GM20000 (cell line): ENCODE measurements at regions not wholly inside any gene's neighbourhood (a gene's known extent, or its start where the extent isn't known, plus 50 kb on each side); places are given as distances from the start of the nearest gene placed in this dataset.

ENCODE experiments used
- DNase-seq: peaks from one replicate; pipeline ENCODE4 v3.0.0; 2012; ENCODE audit warnings: low spot score
- CTCF ChIP-seq: IDR thresholded peaks from 2 replicates; pipeline ENCODE4 v1.5.1; 2012; ENCODE audit warnings: mild to moderate bottlenecking, control low read depth; ENCODE audit errors: extremely low read depth, missing control alignments

- no peak for DNase-seq
- no peak for TF ChIP-seq CTCF
These were observed 120.1 kb upstream of the GAS1 start for GRCh38 chr9:87067426-87067825.

DNA sequence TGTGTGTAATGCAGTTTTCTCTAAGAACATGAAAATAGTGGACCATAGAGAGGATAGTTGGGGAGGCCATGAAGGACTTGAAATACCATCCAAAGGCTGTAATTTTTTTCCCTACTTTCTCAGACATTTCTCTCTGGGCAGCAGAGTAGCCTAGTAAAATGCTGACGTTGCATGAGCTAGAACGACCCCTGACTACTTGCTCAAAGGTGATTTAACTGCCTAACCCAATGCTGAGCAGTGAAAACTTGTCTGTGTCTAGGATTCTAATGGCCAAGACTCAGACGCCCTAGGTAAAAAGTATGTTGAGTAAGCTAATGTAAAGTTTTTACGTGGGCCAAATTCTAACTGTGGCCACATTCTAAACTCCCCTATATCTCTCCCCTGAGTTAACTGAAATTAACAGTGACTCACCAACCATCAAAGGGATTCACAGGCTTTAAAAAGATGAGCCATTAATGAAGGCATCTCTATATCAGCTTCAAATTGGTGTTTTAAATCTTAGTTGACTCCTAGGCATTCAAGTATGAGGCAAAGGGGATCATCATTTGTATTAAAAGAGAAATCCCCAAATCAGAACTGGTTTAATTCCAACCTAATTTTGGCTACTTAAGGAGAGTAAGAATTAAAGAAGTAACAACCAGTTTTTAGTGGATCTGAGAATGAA, 121.0 kb upstream of the GAS1 start:
- TF ChIP-seq CTCF: no peak
- DNase-seq: no peak

DNA sequence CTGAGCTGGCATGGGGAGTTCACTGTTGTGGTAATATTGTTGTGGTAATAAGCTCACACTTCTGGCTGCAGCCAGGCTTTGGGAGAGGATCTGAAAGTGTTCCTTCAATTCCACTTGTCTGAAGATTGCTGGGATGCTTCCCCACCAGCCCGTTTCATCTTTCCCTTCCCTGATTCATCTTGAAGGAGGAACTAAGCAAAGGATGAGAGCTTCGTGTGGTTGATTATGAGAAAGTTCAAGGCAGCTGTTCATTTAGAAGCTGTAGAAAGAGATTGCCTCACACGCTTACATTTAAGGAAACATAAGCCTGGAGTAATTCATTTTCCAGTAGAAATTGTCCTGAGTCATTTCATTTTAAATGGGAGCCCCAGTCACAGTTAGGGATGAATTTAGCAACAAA, 122.4 kb upstream of the GAS1 start:
- no peak for TF ChIP-seq CTCF
- DNase-seq: no peak

DNA sequence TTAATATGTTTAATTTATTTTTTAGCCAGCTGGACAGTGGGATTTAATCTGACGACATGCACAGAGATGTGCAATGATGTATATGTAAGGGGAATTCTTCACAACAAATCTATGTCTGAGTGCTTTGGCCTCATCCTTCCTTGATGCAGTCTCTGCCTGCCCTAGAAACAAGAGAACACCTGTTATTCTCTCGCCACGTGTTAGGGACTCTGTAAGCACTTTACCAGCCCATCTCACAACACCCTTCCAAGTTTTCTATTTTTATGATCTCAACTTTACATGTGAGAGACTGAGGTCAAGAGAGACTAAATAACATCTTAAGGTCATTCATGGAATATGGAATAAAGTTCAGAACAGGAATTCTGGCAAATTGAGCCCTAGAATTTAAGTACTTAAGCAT, 123.0 kb upstream of the GAS1 start:
- no peak for DNase-seq
- TF ChIP-seq CTCF: no peak

GRCh38 chr9:87071473-87071872, 124.2 kb upstream of the GAS1 start:
- DNase-seq: no peak
- TF ChIP-seq CTCF: no peak

DNA sequence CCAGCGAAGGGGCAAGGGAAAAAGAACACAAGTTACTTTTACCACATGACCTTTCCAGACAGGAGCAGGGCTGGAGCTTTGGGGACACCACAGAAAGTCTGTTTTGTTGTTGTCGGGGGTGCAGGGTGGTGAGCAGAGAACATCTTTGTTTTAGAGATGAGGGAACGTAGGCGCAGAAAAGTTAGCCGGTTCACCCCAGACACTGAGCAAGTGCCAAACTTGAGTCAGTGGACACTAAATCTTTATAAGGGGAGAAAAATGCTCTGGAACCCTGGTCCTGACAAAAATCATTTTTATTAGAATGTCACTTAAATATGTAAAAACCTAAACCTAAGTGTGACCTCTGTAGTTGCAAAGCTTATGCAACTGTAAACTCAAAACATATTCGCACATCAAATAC, 126.4 kb upstream of the GAS1 start:
- no peak for DNase-seq
- no peak for TF ChIP-seq CTCF

DNA sequence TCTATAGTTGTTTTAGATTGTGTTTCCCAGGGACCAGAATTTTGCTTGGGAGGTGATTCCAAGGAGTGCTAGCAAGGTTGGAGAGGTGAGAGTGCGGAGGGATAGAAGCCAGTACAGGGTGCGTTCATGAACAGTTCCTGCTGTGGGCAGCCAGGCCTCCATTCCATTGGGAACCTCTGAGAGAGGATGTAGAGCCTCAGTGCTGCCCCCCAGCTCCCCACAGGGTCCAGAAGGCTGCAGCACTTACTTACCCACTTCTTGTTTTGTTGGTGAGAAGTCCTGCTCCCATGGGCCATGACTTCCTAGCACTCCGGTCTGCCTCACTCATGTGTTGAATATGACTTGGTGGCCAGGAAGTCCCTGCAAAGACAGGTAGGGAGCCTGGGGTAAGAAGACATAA, 128.2 kb upstream of the GAS1 start:
- DNase-seq: no peak
- TF ChIP-seq CTCF: no peak
